ENCODE measurements at regions not wholly inside any gene's neighbourhood (a gene's known extent, or its start where the extent isn't known, plus 50 kb on each side); places are given as distances from the start of the nearest gene placed in this dataset.
"Not testable (repeated sequence)": the region's sequence is repeated elsewhere in the genome, so short reads cannot be mapped to it uniquely, and the experiment has no call there.

- no peak for DNase-seq (ENCODE audit: extremely low read depth in 1 of 2, low read depth in 1 of 2)
These were observed 88.1 kb upstream of the STMND1 start for GRCh38 chr6:17013701-17014100.

DNA sequence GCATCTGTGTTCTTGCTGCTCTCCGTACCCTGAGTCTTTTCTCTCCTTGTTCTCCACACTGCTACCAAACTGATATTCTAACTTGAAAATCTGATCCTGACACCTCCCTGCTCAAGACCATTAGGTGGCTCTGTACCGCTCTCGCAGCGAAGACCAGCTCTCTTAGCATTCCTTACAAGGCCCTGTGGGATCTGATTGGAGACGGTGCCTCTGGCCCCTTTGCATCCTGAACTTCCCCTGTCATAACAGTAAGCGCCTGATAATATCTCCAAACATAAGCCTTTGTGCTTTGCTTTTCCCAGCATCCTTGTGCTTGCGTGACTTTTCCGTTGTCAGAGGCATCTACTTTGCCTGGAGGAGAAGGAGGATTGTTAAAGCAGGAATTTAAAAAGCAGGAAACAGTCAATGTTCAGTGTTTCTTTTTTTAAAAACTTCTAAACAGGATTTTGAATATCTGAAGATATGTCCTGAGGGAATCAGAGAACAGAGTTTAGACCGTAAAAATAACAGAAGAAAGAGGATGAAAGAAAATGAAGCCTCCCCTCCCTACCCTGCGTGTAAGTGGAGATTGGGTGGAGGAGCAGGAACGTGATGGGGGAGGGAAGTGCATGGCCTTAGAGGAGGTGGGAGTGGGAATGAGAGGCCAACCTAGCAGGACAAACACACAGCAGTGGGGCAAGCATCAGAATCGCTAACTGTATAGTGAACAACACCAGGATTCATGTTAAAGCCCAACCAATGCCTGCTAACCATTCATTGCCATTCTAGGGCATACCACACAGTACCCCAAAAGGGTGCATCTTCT, 89.2 kb upstream of the STMND1 start:
- no peak for DNase-seq (ENCODE audit: extremely low read depth in 1 of 2, low read depth in 1 of 2)

DNA sequence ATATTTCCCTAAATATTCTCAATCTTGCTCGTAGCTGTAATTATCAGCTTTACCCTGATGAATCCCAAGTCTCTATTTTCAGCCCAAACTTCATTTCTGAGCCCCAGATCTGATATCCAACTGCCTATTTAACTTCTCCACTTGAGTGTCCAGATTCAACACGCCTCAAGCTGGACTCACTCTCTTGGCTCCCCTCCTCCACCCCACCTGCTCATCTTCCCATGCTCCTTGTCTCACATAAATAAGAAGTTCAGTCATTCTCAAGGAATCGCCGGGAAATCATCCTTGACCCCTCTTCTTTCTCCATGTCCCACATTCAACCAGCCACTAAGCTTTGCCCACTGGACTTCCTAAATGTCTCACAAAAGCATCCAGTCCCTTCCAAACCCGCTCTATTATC, 89.9 kb upstream of the STMND1 start:
- DNase-seq (ENCODE audit: extremely low read depth in 1 of 2, low read depth in 1 of 2) = no peak

DNA sequence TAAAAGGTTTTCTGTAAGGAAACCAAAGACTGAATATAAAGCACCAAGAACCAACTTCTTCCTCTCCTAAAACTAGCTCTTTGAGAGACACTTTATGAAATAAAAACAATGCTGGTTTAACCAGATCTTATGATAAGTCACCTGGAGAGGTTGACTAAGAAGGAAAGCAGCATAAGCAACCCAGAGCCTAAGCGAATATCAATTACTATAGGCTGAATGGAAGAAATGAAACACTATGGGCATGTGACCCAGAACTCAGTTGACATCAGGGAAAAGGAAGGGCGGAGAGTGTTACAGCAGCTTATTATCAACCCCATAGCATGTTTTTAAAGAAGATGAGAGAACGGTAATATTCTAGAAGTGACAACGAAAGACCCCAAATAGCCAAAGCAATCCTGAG, 94.1 kb upstream of the STMND1 start:
- no peak for DNase-seq (ENCODE audit: extremely low read depth in 1 of 2, low read depth in 1 of 2)

DNA sequence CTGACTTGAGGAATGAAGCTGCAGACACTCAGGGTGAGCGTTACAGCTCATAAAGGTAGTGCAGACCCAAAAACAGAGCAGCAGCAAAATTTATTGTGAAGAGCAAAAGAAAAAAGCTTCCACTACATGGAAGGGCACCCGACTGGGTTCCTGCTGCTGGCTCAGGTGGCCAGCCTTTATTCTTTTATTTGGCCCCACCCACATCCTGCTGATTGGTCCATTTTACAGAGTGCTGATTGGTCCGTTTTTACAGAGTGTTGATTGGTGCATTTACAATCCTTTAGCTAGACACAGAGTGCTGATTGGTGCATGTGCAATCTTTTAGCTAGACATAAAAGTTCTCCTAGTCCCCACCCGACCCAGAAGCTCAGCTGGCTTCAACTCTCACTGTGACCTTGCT, 95.3 kb upstream of the STMND1 start:
- DNase-seq (ENCODE audit: extremely low read depth in 1 of 2, low read depth in 1 of 2) = no peak

DNA sequence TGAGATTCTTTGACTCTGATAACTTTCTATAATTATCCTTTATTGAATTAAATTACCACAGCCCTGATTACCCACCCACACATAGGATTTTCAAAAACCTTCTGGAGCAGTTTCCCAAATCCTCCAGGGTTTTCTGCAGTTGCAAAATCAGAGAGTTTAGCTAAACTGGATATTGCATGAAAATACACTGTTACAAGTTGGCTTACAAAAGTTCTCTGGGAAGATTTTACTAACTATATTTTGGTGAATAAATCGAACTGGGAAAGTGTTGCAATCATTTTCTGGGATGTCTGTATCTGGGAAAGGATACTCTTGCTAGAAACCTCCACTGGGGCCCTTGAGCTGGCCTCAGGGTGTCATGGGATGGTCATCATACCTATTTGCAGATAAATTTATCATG, 97.6 kb upstream of the STMND1 start:
- DNase-seq (ENCODE audit: extremely low read depth in 1 of 2, low read depth in 1 of 2) = no peak

DNA sequence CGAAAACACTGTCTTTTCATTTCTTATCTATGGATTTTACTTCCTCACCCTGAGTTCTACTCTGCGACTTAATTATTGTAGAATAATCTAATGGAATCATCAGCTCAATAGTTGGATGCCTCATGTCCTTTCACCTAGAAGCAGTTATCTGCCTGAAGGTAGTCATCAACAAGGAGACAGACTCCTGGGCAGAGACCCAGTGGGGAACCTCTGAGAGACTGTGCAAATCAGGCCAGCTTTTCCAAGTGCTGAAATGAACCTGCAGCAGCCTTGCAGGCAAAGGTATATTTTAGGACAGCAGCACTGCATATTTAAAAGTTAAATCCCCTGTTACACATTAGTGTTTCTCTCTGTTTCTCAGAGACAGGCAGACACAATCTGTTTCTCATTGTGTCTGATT, 99.7 kb upstream of the STMND1 start:
- DNase-seq (ENCODE audit: extremely low read depth in 1 of 2, low read depth in 1 of 2) = no peak

DNA sequence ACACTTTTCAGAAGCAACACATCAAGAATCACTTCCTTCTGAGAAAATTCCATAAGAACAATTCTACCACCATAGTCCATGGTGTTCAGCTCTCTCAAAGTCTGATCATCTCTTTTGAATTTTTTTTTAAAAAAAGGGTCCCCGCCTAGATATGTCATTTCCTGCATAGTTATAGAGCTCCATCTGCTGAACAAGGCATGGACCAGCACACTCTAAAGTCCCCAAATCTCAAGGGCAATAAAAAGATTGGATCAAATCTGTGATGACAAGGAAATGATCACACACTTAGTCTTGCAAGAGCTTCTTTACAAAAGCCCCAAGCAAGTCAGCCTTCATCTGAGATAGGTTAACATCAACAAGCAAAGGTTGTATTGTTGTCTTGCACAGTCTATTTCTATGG, 100.7 kb upstream of the STMND1 start:
- DNase-seq (ENCODE audit: extremely low read depth in 1 of 2, low read depth in 1 of 2) = no peak

GRCh38 chr6:16999491-17000436, 102.1 kb upstream of the STMND1 start:
- no peak for DNase-seq (ENCODE audit: extremely low read depth in 1 of 2, low read depth in 1 of 2)

DNA sequence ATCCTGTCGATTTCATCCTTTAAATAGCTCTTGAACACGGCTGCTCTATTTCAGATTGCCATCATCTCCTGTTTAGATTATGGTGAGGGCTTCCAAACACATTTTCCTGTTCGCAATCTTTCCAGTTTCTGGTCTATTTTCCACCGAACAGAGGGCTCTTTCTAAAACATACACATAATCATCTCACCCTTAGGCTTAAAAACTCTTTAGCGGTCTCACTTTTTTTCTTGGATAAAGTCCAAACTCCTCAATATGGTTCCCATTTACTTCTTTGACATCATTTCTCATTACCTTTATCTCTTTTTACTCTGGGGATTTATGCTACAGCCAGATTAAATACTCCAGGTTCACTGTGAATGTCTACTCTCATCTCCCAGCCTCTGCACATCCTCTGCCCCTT, 103.4 kb upstream of the STMND1 start:
- no peak for DNase-seq (ENCODE audit: extremely low read depth in 1 of 2, low read depth in 1 of 2)

GRCh38 chr6:16995511-16996250, 106.2 kb upstream of the STMND1 start:
- no peak for DNase-seq (ENCODE audit: extremely low read depth in 1 of 2, low read depth in 1 of 2)

- no peak for DNase-seq (ENCODE audit: extremely low read depth in 1 of 2, low read depth in 1 of 2)
These were observed 108.5 kb upstream of the STMND1 start for GRCh38 chr6:16993396-16993795.

DNA sequence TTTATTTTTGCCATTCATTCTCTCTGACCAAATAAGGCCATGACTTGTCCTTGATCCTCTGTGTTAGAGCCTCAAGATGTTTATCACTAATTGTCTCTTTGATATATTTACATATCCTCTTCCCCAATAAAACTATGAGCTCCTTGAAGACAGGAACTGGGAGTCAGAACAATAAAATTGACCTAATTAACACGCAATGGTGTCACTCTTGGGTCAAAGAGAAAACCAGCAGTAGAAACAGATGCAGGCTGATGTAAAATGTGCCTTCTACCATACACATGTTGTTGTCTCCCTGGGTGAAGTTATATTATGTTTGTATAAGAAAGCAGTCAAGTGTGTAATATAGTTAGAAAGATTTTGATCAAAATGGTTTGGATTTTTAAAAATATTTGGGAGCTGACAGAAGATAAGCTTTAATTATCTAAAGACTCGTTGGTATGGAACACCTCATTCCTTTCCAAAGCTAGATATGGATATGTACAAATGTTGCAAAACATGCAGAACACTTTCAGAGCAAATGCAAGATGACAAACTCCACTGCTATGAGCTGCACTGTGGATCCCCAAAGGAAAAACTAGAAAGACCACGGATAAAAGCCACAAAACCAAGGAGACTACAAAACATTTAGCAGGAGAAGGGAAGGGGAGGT, 109.7 kb upstream of the STMND1 start:
- DNase-seq (ENCODE audit: extremely low read depth in 1 of 2, low read depth in 1 of 2) = no peak

DNA sequence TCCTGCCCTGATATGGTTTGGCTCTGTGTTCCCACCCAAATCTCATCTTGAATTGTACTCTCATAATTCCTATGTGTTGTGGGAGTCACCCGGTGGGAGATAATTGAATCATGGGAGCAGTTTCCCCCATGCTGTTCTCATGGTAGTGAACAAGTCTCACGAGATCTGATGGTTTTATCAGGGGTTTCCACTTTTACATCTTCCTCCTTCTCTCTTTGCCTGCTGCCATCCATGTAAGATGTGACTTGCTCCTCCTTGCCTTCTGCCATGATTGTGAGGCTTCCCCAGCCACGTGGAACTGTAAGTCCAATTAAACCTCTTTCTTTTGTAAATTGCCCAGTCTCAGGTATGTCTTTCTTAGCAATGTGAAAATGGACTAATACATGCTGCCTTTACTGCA, 111.9 kb upstream of the STMND1 start:
- not testable (repeated sequence) for DNase-seq (ENCODE audit: extremely low read depth in 1 of 2, low read depth in 1 of 2)

GRCh38 chr6:16989382-16989781, 112.5 kb upstream of the STMND1 start:
- no peak for DNase-seq (ENCODE audit: extremely low read depth in 1 of 2, low read depth in 1 of 2)

- no peak for DNase-seq (ENCODE audit: extremely low read depth in 1 of 2, low read depth in 1 of 2)
These were observed 113.9 kb upstream of the STMND1 start for GRCh38 chr6:16987996-16988395.

DNA sequence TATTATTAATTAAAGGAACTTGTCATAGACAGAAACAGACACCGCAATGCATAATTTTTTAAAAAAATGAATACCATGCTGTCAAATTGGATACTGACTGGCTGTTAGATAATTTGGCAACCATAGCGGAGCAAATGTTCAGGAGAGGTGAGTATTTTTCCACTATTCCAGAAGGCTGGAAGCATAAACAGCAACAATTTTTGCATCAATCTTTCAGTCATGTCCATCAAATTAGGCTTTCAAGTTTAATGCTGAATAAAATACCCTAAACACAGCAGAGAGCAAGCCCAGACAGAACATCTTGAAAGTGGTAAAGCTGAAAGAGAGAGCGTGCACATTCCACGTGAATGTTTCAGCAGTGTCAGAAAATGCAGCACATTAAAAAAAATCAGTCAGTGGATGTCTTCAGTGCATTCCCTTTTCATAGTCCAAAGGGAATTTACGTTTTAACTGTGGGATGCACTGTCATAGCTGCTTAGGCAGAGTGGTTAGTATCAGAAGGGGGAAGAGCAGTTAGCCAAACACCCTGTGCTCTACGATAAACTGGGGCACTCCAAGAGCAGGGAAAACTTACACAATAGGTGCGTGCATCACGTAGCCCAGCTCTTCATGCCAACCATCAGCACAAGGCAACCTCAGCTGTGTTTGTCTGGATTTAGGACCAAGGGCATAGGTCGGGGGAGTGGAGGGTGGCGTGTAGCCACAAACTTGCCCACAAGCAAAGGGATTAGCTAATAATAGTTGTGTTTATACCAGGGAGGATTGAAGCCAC, 116.2 kb upstream of the STMND1 start:
- no peak for DNase-seq (ENCODE audit: extremely low read depth in 1 of 2, low read depth in 1 of 2)

- DNase-seq (ENCODE audit: extremely low read depth in 1 of 2, low read depth in 1 of 2) = no peak
These were observed 119.0 kb upstream of the STMND1 start for GRCh38 chr6:16982807-16983206.

DNA sequence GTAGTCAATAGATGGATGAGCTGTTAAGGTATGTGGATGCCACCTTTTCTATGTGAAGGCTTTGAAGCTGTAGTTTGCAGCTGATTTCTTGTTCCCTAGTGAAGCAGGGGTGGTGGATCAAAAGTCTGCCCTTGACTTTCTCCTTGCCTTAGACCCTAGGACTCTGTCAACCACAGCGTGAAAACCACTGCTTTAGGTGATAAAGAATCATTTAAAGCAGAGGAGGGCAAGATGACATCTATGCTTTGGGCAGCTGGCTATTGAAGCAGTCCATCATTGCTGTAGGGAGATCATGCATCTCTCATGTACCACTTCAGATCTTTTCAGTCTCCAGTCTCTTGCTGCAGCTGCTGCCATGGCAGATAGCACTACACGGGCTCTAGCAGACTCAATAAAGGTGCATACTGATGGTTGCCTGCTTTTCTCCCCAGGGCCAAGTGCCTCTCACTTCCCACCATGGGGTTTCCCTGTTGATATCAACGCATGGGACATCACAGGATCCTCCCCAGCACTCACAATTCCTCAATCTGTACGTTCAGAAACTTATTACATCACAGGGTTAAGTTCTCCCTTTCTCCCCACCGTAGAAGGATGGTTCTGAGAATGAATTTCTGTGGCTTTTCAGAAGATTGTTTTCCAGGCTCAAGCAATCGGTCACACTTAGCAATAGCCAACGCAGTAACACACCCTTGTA, 122.0 kb upstream of the STMND1 start:
- DNase-seq (ENCODE audit: extremely low read depth in 1 of 2, low read depth in 1 of 2) = no peak

Measured in activated CD8-positive, alpha-beta memory T cell treated with anti-CD3 and anti-CD28 coated beads for 1 hour (primary cell).